HG02588 (cell line): ENCODE measurements at regions not wholly inside any gene's neighbourhood (a gene's known extent, or its start where the extent isn't known, plus 50 kb on each side); places are given as distances from the start of the nearest gene placed in this dataset.

Experiments used
- ATAC-seq: cut with Tn5 transposase; IDR thresholded peaks from one replicate; pipeline ENCODE4 v1.9.1; 2021; ENCODE audit warnings: mild to moderate bottlenecking, moderate library complexity; ENCODE audit not compliant: unreplicated experiment

- ATAC-seq = no peak
Measured at GRCh38 chr2:58521803-58522554, 280.9 kb upstream of the FANCL start.

GRCh38 chr2:58520903-58521302 is 279.8 kb upstream of the FANCL start:
- no peak for ATAC-seq

DNA sequence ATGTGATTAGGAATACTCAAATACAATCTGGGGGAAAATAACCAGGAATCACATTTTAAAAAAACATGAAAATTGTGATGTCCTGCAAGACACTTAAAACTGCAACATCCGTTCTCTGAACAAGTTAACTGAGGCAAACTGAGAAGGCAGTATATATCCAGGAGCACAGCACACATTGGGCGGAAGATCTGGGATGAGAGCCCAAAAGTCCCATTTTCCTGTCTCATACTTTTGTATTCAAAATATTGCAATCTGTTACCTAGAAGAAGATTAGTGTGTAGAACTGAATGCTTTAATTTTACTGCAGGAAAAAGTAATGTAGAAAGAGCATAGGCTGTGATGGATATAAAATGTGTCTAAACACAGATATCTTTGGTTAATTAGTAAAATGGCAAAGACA is 276.8 kb upstream of the FANCL start:
- ATAC-seq = no peak

GRCh38 chr2:58516695-58517094 is 275.6 kb upstream of the FANCL start:
- ATAC-seq = no peak

- no peak for ATAC-seq
Measured at GRCh38 chr2:58515827-58516573, 274.9 kb upstream of the FANCL start.

- ATAC-seq = peak; percentile 81
Measured at GRCh38 chr2:58514252-58514651, 273.1 kb upstream of the FANCL start.

- ATAC-seq = no peak
Measured at GRCh38 chr2:58512878-58513277, 271.8 kb upstream of the FANCL start.

DNA sequence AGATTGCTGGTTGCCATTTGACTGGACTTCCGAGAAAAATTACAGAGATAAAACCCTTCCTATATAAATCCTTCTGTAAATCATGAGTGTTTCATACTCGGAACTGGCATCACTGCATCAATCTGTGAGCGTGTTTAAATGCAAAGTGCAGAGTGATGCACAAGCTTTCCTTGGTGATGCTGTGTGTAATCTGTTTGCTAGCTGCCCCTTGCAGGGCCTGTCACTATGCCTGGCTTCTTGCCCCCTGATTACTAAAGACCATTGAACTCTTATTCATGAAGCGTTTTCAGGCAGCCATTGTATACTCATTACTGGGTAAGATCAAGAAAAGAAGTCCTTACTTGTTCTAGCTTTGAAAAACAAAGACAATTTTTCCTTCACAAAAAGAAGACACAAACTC is 266.9 kb upstream of the FANCL start:
- no peak for ATAC-seq

GRCh38 chr2:58503918-58504317 is 262.8 kb upstream of the FANCL start:
- no peak for ATAC-seq

GRCh38 chr2:58502931-58503330 is 261.8 kb upstream of the FANCL start:
- ATAC-seq = no peak

GRCh38 chr2:58501371-58502160 is 260.4 kb upstream of the FANCL start:
- ATAC-seq = no peak

DNA sequence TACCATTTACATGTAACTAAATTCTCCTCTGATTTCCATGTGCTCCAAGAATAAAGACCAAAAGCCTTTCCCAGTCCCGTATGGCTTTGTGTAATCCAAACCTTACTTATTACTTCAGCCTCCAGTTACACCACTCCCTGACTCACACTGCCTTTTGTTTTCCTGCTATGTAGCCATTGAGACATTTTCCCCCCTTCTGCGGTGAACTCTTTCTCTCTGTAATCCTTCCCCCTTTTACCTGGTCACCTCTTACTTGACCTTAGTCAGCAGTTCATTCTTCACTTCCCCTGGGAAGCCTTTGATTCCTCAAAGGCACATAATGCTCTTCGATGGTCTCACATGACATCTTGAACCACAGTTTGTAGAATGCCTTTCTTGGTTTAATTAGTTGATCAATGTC is 256.0 kb upstream of the FANCL start:
- ATAC-seq = no peak

- no peak for ATAC-seq
Measured at GRCh38 chr2:58495806-58496205, 254.7 kb upstream of the FANCL start.

DNA sequence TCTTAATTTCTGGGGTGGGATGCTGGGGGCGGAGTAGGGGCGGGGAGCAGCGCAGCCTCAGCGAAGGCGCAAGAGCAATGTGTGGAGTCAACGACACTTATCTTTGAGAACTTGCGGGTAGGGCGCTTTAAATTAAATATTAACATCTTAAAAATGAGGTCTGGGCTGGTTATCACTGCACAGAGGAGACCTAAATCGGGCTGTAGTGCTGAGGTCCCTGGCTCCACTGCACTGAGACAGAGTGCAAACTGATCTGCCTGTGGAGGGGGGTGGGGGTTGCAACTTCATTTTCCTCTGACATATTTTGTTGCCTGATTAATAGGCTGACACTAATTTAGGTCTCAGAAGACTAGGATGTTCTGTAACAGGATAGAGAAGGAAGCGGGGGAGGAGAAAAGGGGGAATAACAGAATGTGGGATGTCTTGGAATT is 253.0 kb upstream of the FANCL start:
- ATAC-seq = no peak

DNA sequence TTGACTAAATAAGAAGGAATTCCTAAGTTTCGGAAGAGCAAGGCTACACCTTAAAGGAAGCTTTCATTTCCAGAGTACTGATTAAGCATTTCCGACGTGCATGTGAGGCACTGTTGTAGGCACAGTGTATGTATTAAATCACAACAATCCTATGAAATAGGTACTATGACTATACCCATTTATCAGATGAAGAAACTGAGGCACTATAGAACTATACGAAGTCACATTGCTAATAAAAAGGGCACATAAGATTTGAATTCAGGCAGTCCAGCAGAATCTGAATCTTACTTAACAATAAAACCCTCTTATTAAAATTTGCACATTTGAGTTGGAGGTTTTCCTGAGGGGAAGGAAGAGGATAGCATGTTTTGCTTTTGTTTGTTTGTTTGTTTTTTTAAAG is 243.5 kb upstream of the FANCL start:
- ATAC-seq = no peak

- ATAC-seq = no peak
Measured at GRCh38 chr2:58484221-58484620, 243.1 kb upstream of the FANCL start.

- no peak for ATAC-seq
Measured at GRCh38 chr2:58483307-58483706, 242.2 kb upstream of the FANCL start.

DNA sequence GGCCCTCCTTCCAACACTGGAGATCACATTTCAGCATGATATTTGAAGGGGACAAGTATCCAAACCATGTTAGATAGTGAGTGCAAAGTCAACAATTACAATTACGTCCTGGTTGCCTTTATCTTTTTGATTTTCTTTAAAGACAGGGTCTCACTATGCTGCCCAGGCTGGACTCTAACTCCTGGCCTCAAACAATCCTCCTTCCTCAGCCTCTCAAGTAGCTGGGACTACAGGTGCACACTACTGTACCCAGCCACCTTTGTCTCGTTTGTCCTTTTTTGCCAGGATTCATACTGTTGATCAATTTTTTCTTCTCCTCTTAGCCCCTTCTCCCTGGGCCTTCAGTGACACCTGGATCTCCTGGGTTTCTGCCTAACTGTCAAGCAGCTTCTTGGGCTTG is 240.5 kb upstream of the FANCL start:
- no peak for ATAC-seq

DNA sequence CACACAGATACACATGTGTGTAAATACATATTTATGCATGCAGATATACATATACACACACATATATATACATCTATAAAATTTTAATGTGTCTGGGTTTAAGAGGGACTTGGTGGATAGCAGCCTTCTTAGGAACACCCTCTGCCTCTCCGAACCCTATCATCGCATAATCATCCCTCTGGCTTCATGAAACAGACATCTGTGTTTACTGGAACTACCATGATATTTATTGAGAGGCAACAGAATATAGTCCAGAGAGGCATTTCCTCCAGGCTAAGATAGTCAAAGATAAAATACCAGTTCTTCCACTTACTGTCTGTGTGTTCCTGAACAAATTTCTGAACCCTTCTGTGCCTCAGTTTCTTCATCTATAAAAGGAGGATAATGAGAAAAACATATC is 239.0 kb upstream of the FANCL start:
- ATAC-seq = no peak

DNA sequence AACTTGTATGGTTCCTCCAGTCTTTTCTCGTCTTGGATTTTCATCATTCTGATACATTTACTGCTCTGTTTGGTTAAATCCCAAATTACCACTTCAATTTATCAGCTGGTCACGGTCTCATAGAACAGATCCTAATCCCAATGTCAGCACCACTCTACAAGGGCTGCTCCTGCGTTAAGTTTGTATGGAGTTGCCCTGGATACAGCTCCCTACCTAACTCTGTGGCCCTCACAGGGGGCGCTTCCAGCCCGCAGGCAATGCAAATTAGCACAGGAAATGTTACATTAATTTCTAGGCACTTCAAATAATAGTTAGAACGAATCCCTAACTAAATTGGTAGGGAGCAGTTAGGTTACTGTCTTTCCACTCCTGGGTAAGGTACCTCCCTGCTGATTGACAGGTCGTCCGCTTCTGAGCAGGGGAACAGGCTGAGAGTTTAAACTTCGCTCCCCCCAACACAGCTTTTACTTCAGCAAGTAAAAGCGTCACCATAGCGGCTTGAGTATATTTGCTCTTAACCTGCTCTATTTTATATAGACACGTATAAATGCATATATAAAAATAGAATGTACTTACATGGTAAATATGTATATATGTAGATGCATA is 238.5 kb upstream of the FANCL start:
- ATAC-seq = no peak

DNA sequence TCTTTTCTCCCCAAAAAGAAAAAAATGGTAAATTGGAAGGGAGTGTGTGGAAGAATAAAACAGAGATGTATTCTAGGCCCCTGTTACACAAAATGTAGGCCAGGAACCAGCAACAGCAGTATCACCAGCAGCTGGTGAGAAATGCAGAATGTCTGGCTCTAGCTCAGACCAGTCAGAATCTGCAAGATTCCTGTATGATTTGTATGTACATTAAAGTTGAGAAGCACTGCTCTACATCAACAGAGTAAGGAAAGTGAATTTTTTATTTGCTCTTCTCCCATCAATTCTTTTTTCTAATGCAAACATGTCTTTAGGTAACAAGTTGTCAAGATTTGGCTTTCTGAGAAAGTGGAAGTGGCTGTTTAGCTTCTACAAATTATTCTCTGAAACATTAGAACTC is 235.4 kb upstream of the FANCL start:
- no peak for ATAC-seq
